ENCODE measurements at regions not wholly inside any gene's neighbourhood (a gene's known extent, or its start where the extent isn't known, plus 50 kb on each side); places are given as distances from the start of the nearest gene placed in this dataset.

- TF ChIP-seq EZH2 (IDR thresholded peaks at IDR 0.05; ENCODE audit: borderline replicate concordance, insufficient read depth, low read depth, low read length, poor library complexity, severe bottlenecking) (no peak), CTCF (IDR thresholded peaks at IDR 0.05) (no peak)
Observed at GRCh38 chr12:17137396-17137795, 531.4 kb upstream of the LMO3 start.

All from B cell (primary cell).